T-helper 2 cell treated with Interferon-gamma antibody and Interleukin-4, amounts not matched to agents 5 μg/mL and 100 μg/mL, for 36 hours (primary cell): ENCODE measurements at regions not wholly inside any gene's neighbourhood (a gene's known extent, or its start where the extent isn't known, plus 50 kb on each side); places are given as distances from the start of the nearest gene placed in this dataset.

ENCODE experiments used
- DNase-seq: peaks from one replicate; pipeline ENCODE4 v3.0.0; 2021; ENCODE audit warnings: low spot score
- H3K27ac Mint-ChIP-seq: one replicate; pipeline ENCODE4 v1.8.0; 2021; ENCODE audit warnings: mild to moderate bottlenecking, mixed read lengths
- H3K27me3 Mint-ChIP-seq: one replicate; pipeline ENCODE4 v1.8.0; 2021; ENCODE audit warnings: low read depth, mixed read lengths
- H3K36me3 Mint-ChIP-seq: one replicate; pipeline ENCODE4 v1.8.0; 2021; ENCODE audit warnings: low read depth, mixed read lengths
- H3K4me1 Mint-ChIP-seq: one replicate; pipeline ENCODE4 v1.8.0; 2021; ENCODE audit warnings: low read depth, mixed read lengths
- H3K4me3 Mint-ChIP-seq: one replicate; pipeline ENCODE4 v1.8.0; 2022; ENCODE audit warnings: mild to moderate bottlenecking, moderate library complexity, mixed read lengths
- H3K9me3 Mint-ChIP-seq: one replicate; pipeline ENCODE4 v1.8.0; 2021; ENCODE audit warnings: mixed read lengths

DNA sequence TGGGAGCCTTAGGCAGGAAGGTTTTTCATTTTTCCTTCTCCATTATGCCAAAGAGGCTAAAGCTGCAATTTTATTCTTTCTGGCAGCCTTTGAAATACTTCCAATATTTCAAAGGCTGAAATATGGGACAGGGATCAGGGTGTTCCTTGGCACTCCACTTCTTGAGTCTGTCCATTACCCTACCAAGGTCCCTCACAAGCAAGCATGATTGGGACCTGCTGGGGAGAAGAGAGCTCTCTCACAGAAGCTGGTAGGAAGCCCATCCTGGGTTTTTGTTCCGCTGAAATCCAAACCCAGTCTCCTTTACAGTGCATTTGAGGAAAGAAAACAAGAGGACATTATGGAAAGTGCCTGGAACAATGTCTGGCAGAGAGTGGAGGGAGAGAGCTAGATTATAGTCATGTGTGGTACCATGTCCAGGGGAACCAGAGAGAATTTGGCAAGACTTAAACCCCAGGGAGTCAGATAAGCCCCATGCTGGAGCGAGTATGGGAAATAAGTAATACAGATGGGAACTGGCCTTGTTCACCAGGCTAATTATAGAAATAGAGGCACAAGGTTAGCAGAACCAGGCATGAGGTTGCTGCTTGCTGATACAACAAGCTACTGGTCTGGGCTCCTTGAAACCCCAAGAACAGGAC is 104.7 kb downstream of the LSM5 start:
- DNase-seq = no peak
- no peaks in the 10 kb centered on the region for H3K27me3 Mint-ChIP-seq
- H3K4me3 Mint-ChIP-seq = no peak overlapping the region
- H3K36me3 Mint-ChIP-seq = no peaks in the 10 kb centered on the region
- no peaks in the 10 kb centered on the region for H3K4me1 Mint-ChIP-seq
- no peak overlapping the region for H3K27ac Mint-ChIP-seq
- no peaks in the 10 kb centered on the region for H3K9me3 Mint-ChIP-seq

DNA sequence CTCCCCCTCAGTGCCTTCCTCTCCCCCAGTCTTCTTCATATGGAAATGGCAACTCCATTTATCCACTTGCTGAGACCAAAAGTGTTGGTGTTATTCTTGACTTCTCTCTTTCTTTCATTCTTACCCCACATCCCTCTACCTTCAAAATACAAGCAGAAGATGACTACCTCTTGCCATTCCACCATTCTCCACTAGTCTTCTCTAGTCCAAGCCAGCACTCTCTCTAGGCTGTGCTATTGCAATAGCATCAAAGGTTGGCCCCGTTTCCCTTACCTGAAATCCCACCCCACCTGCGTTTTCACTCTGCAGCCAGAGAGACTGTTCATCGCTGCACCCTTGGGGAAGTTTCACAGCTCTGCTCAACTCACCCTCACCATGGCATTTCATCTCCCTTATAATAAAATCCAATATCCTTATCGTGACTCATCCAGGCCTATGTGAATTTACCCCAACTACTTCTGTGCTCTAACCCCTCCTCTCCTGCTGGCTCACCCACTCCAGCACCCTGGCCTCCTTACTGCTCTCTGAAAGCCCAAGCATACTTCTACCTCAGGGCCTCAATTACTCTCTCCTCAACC is 109.1 kb downstream of the LSM5 start:
- no peaks in the 10 kb centered on the region for H3K9me3 Mint-ChIP-seq

DNA sequence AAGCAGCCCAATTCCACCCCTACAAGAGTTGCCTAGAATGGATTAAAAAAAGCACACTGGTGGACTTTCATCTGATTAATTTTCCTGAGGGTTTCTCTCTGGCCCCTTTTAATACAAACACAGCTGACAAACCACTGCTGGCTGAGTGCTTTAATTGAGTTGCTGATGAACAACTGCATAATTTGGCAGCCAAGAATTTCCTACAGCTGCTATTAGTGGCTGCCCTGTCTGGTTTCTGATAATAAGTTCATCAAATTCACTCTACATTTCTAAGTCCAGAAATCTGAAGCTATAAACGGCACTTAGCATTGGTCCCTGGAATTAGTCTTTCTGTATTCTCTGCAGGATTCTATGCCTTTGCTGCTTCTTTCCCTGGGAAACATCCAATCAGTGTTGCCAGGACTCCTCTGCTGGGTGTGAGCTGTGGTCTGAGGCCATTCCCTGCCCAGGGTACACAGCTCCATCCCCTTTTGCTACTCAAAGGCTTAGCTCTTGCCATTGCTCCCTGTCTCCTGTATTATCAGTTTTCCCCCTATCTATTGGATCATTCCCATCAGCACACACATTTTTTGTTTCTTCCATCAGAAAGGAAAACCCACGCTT is 110.6 kb downstream of the LSM5 start:
- Mint-ChIP-seq H3K36me3 (no peaks in the 10 kb centered on the region), H3K9me3 (no peaks in the 10 kb centered on the region), H3K4me1 (no peaks in the 10 kb centered on the region)

More for the DNA sequence above, 109.1 kb downstream of the LSM5 start:
- no peak overlapping the region for H3K4me3 Mint-ChIP-seq
- H3K27me3 Mint-ChIP-seq = no peaks in the 10 kb centered on the region
- no peak overlapping the region for H3K27ac Mint-ChIP-seq
- no peak for DNase-seq
- H3K36me3 Mint-ChIP-seq = no peaks in the 10 kb centered on the region
- H3K4me1 Mint-ChIP-seq = no peaks in the 10 kb centered on the region

DNA sequence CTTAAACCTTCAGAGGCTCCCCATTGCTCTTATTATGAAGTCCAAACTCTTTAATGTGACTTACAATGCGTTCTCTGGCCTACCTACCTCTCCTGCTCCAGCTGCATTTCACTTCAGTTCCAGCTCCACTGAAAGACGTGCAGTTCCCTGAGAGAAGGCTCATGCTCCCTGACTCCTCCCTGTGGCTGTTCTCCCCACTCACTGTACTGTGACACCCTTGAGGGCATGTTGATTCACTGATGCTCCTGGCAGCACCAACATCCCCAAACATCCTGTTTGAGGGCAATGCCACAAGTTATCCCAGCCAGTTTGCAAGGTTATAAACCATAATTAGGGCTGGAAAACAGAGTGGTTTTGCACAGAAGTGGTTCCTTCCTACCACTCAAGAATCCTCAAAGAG is 111.2 kb downstream of the LSM5 start:
- H3K4me3 Mint-ChIP-seq = no peak overlapping the region
- no peak for DNase-seq
- no peaks in the 10 kb centered on the region for H3K9me3 Mint-ChIP-seq
- no peaks in the 10 kb centered on the region for H3K4me1 Mint-ChIP-seq
- no peak overlapping the region for H3K27ac Mint-ChIP-seq
- H3K27me3 Mint-ChIP-seq = no peaks in the 10 kb centered on the region
- no peaks in the 10 kb centered on the region for H3K36me3 Mint-ChIP-seq

More for the DNA sequence above, 110.6 kb downstream of the LSM5 start:
- no peak overlapping the region for H3K4me3 Mint-ChIP-seq
- H3K27ac Mint-ChIP-seq = no peak overlapping the region
- no peak for DNase-seq
- H3K27me3 Mint-ChIP-seq = no peaks in the 10 kb centered on the region

DNA sequence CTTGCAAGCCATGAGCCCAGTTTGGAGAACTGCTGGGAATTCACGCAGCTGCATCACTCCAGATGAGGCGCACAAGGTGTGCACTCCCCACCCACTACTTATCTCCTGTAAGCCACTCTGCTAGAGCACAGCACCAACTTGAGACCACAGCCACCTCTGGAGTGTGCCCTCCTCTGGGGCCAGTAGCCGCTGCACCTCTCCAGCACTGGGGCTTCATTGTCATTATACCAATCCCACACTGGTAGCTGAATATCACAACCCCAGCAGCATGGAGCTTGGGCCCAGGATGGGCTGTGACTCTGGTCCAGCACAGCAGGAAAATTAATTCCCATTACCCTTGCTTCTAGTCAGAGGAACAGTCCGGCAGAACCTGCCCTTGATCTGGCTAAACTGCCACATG is 125.6 kb downstream of the LSM5 start:
- H3K4me3 Mint-ChIP-seq = no peak overlapping the region

DNA sequence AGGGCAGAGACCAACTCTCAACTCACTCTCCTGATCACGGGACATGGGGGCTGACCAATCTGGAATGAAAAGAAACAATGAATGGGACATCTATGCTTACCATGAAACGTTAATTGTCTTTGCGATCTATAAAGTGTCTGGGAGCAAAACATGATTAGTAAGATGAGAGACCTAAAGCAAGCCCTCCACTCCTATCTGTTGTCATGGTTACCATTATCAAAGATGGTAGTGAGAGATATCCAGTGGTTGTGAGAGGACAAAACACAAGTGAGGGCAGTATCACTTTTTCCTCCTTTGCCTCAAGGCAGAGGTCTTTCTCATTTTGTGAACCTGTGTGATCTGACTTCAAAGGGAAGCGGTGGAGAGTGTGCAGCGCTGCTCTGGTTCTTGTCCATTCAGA is 130.1 kb downstream of the LSM5 start:
- Mint-ChIP-seq H3K36me3 (no peaks in the 10 kb centered on the region), H3K27ac (no peak overlapping the region), H3K4me3 (no peak overlapping the region), H3K27me3 (no peaks in the 10 kb centered on the region), H3K4me1 (no peaks in the 10 kb centered on the region), H3K9me3 (no peaks in the 10 kb centered on the region)
- DNase-seq = no peak

More for the DNA sequence above, 125.6 kb downstream of the LSM5 start:
- Mint-ChIP-seq H3K27ac (no peak overlapping the region), H3K36me3 (no peaks in the 10 kb centered on the region), H3K9me3 (no peaks in the 10 kb centered on the region), H3K4me1 (no peaks in the 10 kb centered on the region), H3K27me3 (no peaks in the 10 kb centered on the region)
- DNase-seq = no peak

DNA sequence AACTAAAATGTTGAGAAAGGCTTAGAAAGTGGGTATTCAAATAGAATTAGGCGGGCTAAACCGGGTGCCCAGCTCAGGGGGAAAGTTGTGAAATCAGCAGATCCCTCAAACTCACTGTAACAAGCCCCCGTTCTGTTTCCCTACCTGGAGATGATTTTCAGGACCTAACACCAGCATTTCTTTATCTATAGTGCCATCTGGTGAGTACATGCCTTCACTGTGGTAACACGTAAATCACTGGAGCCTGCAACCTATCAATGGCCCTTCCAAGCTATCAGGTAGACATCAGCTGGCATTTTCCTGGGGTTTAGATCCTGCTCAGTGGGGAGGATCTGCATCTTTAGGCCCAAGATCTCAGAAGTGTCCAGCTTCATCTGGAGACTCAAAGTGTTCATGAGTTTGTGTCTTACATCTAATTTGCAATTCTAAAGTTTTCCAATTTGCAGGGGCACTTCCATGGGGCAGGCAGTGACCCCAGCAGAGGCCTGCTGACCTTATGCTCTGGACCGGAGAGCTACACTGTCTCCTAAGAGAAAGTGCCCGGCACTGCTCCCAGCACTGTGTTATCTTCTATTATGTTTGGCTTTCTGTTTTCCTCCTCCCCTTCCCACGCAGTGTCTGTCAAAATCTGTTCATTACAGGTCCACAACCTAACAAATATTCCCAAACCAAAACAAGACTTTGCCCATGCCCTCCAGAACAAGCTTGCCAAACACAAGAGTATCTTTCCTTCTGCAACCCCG is 132.5 kb downstream of the LSM5 start:
- Mint-ChIP-seq H3K4me1 (no peaks in the 10 kb centered on the region), H3K9me3 (no peaks in the 10 kb centered on the region), H3K36me3 (no peaks in the 10 kb centered on the region), H3K27ac (no peak overlapping the region), H3K4me3 (no peak overlapping the region), H3K27me3 (no peaks in the 10 kb centered on the region)
- no peak for DNase-seq

DNA sequence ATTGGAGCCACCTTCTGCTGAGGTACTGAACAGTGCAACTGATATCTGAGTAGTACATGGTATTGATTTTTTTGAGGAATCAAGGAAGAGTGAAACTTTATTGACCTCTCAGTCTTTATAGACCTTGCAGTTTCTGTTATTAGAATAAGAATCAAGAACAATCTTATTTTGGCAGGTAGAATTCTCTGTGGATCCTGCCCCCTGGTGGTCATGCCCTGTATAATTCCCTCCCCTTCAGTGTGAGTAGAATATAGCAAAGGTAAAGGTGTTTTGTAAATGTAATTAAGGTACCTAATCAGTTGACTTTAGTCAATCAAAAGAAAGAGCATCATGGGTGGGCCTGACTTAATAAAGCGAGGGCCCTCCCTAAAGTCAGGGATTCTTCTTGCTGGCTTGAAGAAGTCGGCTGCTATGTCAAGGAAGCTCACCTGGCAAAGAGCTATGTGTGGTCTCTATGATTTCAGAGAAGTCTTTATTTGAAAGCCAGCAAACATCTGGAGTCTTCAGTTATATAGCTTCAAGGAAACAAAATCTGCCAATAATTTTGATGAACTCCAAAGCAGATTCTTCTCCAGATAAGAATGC is 142.8 kb downstream of the LSM5 start:
- Mint-ChIP-seq H3K4me1 (no peaks in the 10 kb centered on the region), H3K27me3 (no peaks in the 10 kb centered on the region), H3K36me3 (no peaks in the 10 kb centered on the region), H3K27ac (no peak overlapping the region), H3K9me3 (no peaks in the 10 kb centered on the region), H3K4me3 (no peak overlapping the region)
- no peak for DNase-seq

DNA sequence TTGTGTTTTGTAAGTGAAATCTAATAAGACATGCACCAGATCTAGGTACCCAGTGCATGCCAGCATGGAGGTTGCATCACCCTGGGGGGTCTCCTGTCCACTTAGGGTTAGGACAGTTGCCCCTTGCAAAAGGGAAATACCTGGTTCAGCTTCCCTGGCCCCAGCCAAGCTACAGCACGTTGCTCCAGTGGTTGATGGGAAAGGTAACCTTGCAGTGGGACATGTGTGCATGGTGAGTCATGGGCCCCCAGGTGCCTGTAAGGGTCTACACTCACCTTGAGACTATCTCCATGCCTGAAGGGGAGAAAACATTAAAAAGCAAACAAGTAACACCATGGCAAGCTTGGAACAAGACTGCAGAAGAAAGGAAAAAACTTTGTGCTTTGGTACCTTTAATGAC is 143.9 kb downstream of the LSM5 start:
- Mint-ChIP-seq H3K36me3 (no peaks in the 10 kb centered on the region), H3K4me1 (no peaks in the 10 kb centered on the region), H3K4me3 (no peak overlapping the region), H3K27me3 (no peaks in the 10 kb centered on the region), H3K27ac (no peak overlapping the region), H3K9me3 (no peaks in the 10 kb centered on the region)
- no peak for DNase-seq

DNA sequence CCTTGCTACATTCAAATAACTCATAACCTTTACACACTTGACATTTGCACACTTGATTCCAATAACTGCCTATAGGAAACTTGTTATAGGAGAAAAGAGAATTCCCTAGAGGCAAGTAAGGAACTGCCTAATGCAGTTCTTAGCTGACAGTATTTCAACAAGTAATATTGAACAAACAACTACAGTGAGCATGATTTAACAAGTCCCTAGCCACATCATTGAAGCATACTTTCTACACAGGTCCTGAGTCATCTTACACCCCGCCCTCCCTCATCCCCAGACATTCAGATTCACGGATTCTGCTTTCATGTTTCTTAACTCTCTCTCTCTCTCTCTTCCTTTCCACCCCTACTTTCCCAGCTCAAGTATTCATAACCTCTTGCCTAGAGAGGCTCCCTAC is 153.5 kb downstream of the LSM5 start:
- Mint-ChIP-seq H3K27me3 (no peaks in the 10 kb centered on the region), H3K27ac (no peak overlapping the region), H3K4me3 (no peak overlapping the region), H3K4me1 (no peaks in the 10 kb centered on the region), H3K9me3 (peaks cover 13% of the 10 kb centered on the region), H3K36me3 (no peaks in the 10 kb centered on the region)
- no peak for DNase-seq

DNA sequence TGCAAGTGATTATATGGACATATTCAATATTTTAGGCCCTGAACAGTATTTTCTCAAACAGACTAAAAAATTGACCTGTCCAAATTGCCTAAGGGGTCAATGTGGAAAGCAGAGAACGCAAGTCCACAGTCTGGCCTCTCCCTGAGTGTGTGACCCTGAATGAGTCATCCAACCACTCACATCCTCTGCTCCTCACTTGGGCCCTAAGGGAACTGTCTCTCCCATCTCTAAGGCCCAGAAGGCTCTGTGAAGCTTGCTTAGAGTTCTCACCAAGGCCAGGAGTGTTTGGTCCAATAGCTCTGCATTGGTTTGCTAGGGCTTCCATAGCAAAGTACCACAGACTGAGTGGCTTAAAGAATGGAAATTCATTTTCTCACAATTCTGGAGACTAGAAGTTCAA is 155.1 kb downstream of the LSM5 start:
- Mint-ChIP-seq H3K9me3 (peaks cover 14% of the 10 kb centered on the region), H3K4me1 (no peaks in the 10 kb centered on the region), H3K36me3 (no peaks in the 10 kb centered on the region), H3K27ac (no peak overlapping the region), H3K4me3 (no peak overlapping the region), H3K27me3 (no peaks in the 10 kb centered on the region)
- no peak for DNase-seq

DNA sequence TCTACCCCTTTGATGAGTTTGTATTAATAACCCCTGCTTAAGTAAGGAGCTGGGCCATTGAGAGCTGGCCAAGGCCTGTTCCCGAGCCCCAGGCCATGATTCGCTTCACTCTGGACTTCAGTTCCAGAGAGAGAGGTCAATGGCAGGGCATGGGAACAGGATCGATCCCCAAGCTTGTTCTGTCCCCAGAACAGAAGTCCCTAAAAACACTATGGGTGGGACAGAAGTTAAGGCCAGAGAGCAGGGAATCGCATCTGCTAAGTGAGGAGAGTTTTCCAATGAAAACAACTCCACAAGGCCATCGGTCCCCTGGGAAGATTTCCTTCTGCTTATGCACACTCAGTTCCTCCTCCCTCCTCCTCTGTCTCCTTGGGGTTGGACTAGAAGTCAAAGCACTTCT is 159.6 kb downstream of the LSM5 start:
- Mint-ChIP-seq H3K4me1 (no peaks in the 10 kb centered on the region), H3K27ac (no peak overlapping the region), H3K4me3 (no peak overlapping the region), H3K36me3 (no peaks in the 10 kb centered on the region), H3K27me3 (no peaks in the 10 kb centered on the region), H3K9me3 (peaks cover 14% of the 10 kb centered on the region)
- DNase-seq = no peak

DNA sequence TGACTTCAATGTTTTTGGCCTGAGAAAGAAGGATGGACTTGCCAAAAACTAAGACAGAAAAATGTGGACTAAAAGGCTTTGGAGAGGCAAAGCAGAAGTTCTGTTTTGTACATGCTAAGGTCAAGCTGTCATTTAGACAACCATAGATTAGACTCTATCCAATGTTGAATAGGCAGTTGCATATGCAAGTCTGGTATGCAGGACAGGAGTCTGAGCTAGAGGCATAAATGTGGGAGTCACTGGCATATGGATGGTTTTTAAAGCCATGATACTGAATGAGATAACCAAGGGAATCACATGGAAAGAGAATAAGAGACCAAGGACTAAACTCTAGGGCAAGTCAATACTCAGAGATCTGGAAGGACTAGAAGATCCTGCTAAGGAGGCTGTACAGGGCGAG is 164.1 kb downstream of the LSM5 start:
- Mint-ChIP-seq H3K4me1 (no peaks in the 10 kb centered on the region), H3K36me3 (no peaks in the 10 kb centered on the region), H3K4me3 (no peak overlapping the region), H3K27ac (no peak overlapping the region), H3K9me3 (no peaks in the 10 kb centered on the region), H3K27me3 (no peaks in the 10 kb centered on the region)
- DNase-seq = no peak

DNA sequence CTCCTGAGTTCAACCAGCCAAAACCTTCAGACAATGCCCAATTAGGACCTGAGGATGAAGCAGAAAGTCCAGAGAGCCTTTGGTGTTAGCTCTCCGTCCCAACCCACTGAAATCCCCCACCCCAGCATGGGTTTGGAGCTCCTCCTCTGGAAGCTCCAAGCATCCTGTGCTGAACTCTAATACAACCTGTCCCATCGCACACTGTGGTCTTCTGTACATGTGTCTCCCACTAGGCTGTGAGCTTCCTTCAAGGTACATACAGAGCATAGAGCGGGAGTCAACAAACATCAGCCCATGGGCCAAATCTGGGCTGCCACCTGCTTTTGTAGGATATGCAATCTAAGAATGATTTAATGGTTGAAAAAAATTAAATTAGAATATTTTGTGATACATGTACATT is 166.5 kb downstream of the LSM5 start:
- Mint-ChIP-seq H3K4me3 (no peak overlapping the region), H3K27me3 (peaks cover 2% of the 10 kb centered on the region), H3K4me1 (no peaks in the 10 kb centered on the region), H3K27ac (no peak overlapping the region), H3K9me3 (no peaks in the 10 kb centered on the region), H3K36me3 (no peaks in the 10 kb centered on the region)
- DNase-seq = no peak
